C1 segment of cervical spinal cord (tissue), 14 donors: ENCODE measurements at regions not wholly inside any gene's neighbourhood (a gene's known extent, or its start where the extent isn't known, plus 50 kb on each side); places are given as distances from the start of the nearest gene placed in this dataset.

Experiments used
- DNase-seq, 14 donors: peaks; one replicate each; lab custom pipeline; 2025; lab: John Stamatoyannopoulos, UW

- no peak for DNase-seq
Measured at GRCh38 chr14:38107216-38107631, 100.5 kb upstream of the SSTR1 start.

- no peak for DNase-seq
Measured at GRCh38 chr14:38108681-38109080, 99.0 kb upstream of the SSTR1 start.

GRCh38 chr14:38110258-38110657, 97.4 kb upstream of the SSTR1 start:
- DNase-seq = no peak

GRCh38 chr14:38111046-38111445, 96.7 kb upstream of the SSTR1 start:
- DNase-seq = no peak

- no peak for DNase-seq
Measured at GRCh38 chr14:38113546-38113945, 94.2 kb upstream of the SSTR1 start.

DNA sequence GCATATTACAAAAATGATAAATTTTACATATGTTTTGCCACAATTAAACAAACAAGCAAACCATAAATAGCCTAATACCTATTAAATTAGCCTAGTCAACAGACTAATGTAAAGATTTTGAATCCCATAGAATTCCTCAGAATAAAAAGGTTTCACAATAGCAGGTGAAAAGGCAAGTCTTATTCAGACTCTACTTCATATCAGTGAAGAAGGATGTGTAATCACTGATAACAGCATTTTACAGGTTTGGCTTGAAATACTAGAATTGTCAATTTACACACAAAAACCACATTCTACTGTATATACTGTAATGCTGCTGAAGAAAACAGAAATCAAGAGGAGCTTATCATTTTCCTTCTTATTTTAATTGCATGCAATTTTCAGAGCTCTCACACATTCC, 90.8 kb upstream of the SSTR1 start:
- no peak for DNase-seq

DNA sequence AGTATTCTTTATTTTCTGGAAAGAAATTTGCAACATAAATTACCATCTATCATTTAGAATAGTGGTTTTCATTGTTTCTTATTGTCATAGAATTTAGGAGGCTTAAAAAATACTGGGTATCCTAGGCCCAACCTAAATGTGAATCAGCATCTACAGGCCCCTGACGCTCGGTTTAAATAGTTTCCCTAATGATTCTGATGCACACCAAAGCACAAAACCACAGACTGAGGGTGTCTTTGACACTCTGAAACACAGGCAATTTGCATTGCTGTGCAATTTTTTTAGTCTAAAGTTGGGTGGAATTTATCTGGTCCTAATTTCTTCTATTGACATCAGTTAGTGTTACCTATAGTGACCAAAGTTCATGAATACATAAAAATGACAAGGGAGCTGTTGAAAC, 87.6 kb upstream of the SSTR1 start:
- no peak for DNase-seq

DNA sequence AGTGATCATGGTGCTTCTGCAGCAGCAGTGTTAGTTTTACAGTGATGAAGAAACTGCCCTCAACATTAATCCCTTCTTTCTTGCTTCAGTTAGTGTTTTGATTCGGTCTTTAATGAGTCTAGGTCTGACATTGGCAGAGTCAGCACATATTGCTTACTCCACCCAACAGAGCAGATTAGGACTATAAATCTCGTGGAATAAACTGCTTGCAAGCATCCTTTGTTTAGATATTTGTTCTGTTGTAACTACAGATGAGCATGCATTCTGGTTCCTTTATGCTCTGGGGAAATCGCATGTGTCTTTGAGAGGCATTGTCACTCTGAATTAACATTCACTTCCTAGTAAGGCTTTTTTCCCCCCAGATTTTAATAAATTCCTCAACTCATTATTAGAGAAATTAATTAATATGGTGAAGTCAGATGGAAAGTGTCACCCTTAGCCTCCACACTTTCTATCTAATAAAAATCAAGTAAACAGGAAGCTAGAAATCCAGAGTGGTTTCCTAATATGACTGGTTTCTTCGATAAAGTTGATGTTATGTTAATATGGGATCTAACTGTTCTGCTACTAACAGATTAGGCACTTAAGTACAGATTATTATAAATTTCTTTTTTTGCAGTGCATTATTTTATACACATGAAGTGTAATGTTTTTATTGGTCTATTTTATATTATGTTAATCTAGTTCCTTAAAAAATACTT, 86.2 kb upstream of the SSTR1 start:
- no peak for DNase-seq

GRCh38 chr14:38122241-38122640, 85.5 kb upstream of the SSTR1 start:
- DNase-seq = no peak

- DNase-seq = no peak
Measured at GRCh38 chr14:38124506-38124905, 83.2 kb upstream of the SSTR1 start.

GRCh38 chr14:38125481-38126037, 82.1 kb upstream of the SSTR1 start:
- no peak for DNase-seq

DNA sequence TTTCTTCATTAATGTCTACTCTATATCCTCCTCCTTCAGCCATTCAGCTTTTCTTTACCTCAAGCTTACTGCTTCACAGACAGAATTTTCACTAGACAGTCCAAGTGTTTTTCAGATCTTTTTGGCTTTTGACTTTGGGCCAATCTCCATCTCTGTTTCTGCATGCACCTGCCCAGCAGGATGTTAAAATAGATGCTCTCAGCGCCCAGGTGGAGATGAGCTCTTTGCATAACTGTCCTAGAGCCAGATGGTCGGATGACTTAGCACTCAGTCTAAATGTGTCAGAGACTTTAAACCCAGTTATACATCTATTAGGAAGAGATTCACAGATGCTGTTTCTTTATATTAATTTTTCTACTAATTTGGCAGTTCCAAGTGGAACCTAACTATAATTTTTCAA, 80.3 kb upstream of the SSTR1 start:
- no peak for DNase-seq

- no peak for DNase-seq
Measured at GRCh38 chr14:38127784-38128183, 79.9 kb upstream of the SSTR1 start.

- DNase-seq = no peak
Measured at GRCh38 chr14:38128640-38129039, 79.1 kb upstream of the SSTR1 start.

- DNase-seq = no peak
Measured at GRCh38 chr14:38129192-38129591, 78.5 kb upstream of the SSTR1 start.

GRCh38 chr14:38129705-38130104, 78.0 kb upstream of the SSTR1 start:
- no peak for DNase-seq

GRCh38 chr14:38134416-38135030, 73.2 kb upstream of the SSTR1 start:
- no peak for DNase-seq

- no peak for DNase-seq
Measured at GRCh38 chr14:38135106-38135867, 72.4 kb upstream of the SSTR1 start.

DNA sequence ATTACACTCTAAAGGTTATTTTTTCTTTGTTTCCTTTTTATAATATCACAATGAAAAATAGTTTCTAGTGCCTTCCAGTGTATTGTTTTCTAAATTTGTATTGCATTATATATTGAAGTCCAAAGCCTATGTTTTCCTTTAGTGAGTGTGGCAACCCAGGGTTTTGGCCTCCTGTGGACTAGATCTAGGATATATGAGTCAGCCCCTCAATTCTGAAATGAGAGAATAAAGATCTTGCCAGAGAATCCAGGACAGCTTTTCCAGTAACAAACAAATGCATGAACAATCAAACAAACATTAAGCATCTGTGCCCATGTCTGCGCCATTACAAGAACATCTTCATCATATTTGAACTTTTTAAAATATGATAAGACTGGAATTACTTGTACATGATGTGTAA, 70.7 kb upstream of the SSTR1 start:
- no peak for DNase-seq

- no peak for DNase-seq
Measured at GRCh38 chr14:38138473-38139138, 69.1 kb upstream of the SSTR1 start.

DNA sequence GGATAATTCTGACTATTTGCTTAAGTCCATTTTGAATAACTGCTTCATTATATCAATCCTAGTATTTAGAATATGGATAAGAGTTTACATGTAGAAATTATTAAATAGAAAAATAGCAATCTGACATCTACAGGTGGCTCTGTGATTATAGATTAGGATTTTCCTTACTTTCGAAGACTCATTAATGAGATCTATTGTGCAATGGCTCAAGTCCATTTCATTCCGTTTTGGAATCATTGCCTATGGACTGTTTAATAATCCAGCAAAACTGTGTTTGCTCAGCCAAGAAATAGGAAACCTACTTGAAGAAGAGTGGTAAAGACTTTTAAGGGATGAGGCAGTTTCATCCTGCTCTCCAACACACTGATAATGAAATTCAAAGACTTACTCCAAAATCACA, 67.8 kb upstream of the SSTR1 start:
- no peak for DNase-seq

GRCh38 chr14:38143170-38143569, 64.5 kb upstream of the SSTR1 start:
- no peak for DNase-seq
